NCI-H1105 (cell line): ENCODE measurements at regions not wholly inside any gene's neighbourhood (a gene's known extent, or its start where the extent isn't known, plus 50 kb on each side); places are given as distances from the start of the nearest gene placed in this dataset.
"Not testable (repeated sequence)": the region's sequence is repeated elsewhere in the genome, so short reads cannot be mapped to it uniquely, and the experiment has no call there.

Source experiments
- DNase-seq: peaks from one replicate; lab custom pipeline; 2025; lab: John Stamatoyannopoulos, UW

GRCh38 chr11:29483831-29484230 is 533.0 kb downstream of the KCNA4 start:
- DNase-seq: no peak

- DNase-seq: no peak
These were observed 534.3 kb downstream of the KCNA4 start for GRCh38 chr11:29482510-29482909.

GRCh38 chr11:29481738-29482137 is 535.1 kb downstream of the KCNA4 start:
- no peak for DNase-seq

GRCh38 chr11:29480981-29481380 is 535.8 kb downstream of the KCNA4 start:
- no peak for DNase-seq

GRCh38 chr11:29458252-29458651 is 558.6 kb downstream of the KCNA4 start:
- DNase-seq: no peak

- no peak for DNase-seq
These were observed 564.7 kb downstream of the KCNA4 start for GRCh38 chr11:29452146-29452545.

GRCh38 chr11:29449281-29450074 is 567.4 kb downstream of the KCNA4 start:
- no peak for DNase-seq

- DNase-seq: no peak
These were observed 568.5 kb downstream of the KCNA4 start for GRCh38 chr11:29448246-29448877.

- no peak for DNase-seq
These were observed 569.0 kb downstream of the KCNA4 start for GRCh38 chr11:29447821-29448220.

- no peak for DNase-seq
These were observed 570.7 kb downstream of the KCNA4 start for GRCh38 chr11:29446132-29446531.

GRCh38 chr11:29445191-29445590 is 571.6 kb downstream of the KCNA4 start:
- not testable (repeated sequence) for DNase-seq

GRCh38 chr11:29438815-29439214 is 578.0 kb downstream of the KCNA4 start:
- DNase-seq: no peak

GRCh38 chr11:29435421-29435820 is 581.4 kb downstream of the KCNA4 start:
- DNase-seq: no peak

GRCh38 chr11:29432719-29433325 is 584.0 kb downstream of the KCNA4 start:
- no peak for DNase-seq

GRCh38 chr11:29405305-29405704 is 611.5 kb downstream of the KCNA4 start:
- no peak for DNase-seq

- DNase-seq: no peak
These were observed 621.2 kb downstream of the KCNA4 start for GRCh38 chr11:29395555-29396072.

- no peak for DNase-seq
These were observed 627.0 kb downstream of the KCNA4 start for GRCh38 chr11:29389793-29390192.

GRCh38 chr11:29373725-29374124 is 643.1 kb downstream of the KCNA4 start:
- no peak for DNase-seq

- no peak for DNase-seq
These were observed 648.7 kb downstream of the KCNA4 start for GRCh38 chr11:29368126-29368525.

- no peak for DNase-seq
These were observed 652.8 kb downstream of the KCNA4 start for GRCh38 chr11:29364006-29364405.

GRCh38 chr11:29361369-29361768 is 655.5 kb downstream of the KCNA4 start:
- DNase-seq: no peak

GRCh38 chr11:29353833-29354232 is 663.0 kb downstream of the KCNA4 start:
- peak; percentile 52 for DNase-seq

GRCh38 chr11:29352273-29352795 is 664.5 kb downstream of the KCNA4 start:
- no peak for DNase-seq
